GM12801 (cell line): ENCODE measurements at regions not wholly inside any gene's neighbourhood (a gene's known extent, or its start where the extent isn't known, plus 50 kb on each side); places are given as distances from the start of the nearest gene placed in this dataset.

Experiments used
- CTCF ChIP-seq: IDR thresholded peaks from one replicate; pipeline ENCODE4 v1.5.1; 2011; ENCODE audit warnings: control low read depth; ENCODE audit not compliant: insufficient read length; ENCODE audit errors: extremely low read depth

- no peak for TF ChIP-seq CTCF
Measured at GRCh38 chr16:9597967-9598730, 506.7 kb downstream of the HAPSTR1 start.

GRCh38 chr16:9598731-9599083 is 507.3 kb downstream of the HAPSTR1 start:
- no peak for TF ChIP-seq CTCF

- no peak for TF ChIP-seq CTCF
Measured at GRCh38 chr16:9599415-9600120, 508.1 kb downstream of the HAPSTR1 start.

- TF ChIP-seq CTCF = no peak
Measured at GRCh38 chr16:9602189-9602588, 510.7 kb downstream of the HAPSTR1 start.

GRCh38 chr16:9603316-9603715 is 511.9 kb downstream of the HAPSTR1 start:
- TF ChIP-seq CTCF = no peak

GRCh38 chr16:9607515-9608230 is 516.2 kb downstream of the HAPSTR1 start:
- TF ChIP-seq CTCF = no peak

GRCh38 chr16:9610727-9611126 is 519.3 kb downstream of the HAPSTR1 start:
- TF ChIP-seq CTCF = no peak
